Fibroblast of pulmonary artery (primary cell): ENCODE measurements at regions not wholly inside any gene's neighbourhood (a gene's known extent, or its start where the extent isn't known, plus 50 kb on each side); places are given as distances from the start of the nearest gene placed in this dataset.
A peak's percentile ranks its signal among the peaks of the same experiment; 100 is the strongest.
"Not testable (repeated sequence)": the region's sequence is repeated elsewhere in the genome, so short reads cannot be mapped to it uniquely, and the experiment has no call there.

Source experiments
- DNase-seq: peaks from one replicate; pipeline ENCODE4 v3.0.0-alpha.2; 2010; ENCODE audit warnings: low read depth
- H3K4me3 ChIP-seq: replicated peaks from 2 replicates; pipeline ENCODE4 v1.5.1; 2011; ENCODE audit warnings: low read depth, mild to moderate bottlenecking, control low read depth, low read length, moderate library complexity
- TF ChIP-seq, protein P1 (sequence below): IDR thresholded peaks from 2 replicates; pipeline ENCODE4 v1.5.1; 2011; ENCODE audit warnings: mild to moderate bottlenecking, control low read depth, low read length, inconsistent platforms; ENCODE audit errors: missing control alignments

DNA sequence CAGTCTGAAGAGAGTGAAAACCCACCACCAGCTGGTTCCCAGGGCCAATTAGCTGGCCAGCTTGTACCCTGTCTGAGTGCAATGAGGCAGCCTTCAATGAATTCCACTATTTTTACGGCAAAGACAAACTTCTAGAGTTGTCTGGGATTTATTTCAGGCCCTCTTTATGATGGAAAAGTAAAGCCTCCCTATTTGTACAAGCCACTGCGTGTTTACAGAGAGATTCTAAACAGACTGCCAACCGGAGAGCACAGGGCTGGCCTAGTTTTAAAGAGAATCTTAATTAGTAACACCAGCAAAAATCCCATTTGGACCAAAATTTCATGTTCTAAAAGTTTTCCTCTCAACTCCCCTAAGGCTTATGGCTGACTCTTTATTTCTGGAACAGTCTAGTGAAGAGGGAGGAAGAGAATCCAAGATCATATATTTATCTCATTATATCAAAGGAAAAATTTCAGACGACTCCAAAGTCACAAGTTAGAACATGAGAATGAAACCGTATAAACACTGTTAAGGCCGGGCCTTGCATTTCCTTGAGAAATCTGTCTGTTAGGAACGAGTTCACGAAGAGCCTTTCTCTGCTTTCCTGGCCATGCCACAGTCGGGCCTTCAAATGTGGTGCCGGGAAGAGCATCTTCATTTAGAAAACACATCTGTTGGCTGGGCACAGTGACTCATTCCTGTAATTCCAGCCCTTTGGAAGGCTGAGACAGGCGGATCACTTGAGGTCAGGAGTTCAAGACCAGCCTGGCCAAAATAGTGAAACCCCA lies 724.6 kb upstream of the NRP1 start:
- TF ChIP-seq, protein P1, sequence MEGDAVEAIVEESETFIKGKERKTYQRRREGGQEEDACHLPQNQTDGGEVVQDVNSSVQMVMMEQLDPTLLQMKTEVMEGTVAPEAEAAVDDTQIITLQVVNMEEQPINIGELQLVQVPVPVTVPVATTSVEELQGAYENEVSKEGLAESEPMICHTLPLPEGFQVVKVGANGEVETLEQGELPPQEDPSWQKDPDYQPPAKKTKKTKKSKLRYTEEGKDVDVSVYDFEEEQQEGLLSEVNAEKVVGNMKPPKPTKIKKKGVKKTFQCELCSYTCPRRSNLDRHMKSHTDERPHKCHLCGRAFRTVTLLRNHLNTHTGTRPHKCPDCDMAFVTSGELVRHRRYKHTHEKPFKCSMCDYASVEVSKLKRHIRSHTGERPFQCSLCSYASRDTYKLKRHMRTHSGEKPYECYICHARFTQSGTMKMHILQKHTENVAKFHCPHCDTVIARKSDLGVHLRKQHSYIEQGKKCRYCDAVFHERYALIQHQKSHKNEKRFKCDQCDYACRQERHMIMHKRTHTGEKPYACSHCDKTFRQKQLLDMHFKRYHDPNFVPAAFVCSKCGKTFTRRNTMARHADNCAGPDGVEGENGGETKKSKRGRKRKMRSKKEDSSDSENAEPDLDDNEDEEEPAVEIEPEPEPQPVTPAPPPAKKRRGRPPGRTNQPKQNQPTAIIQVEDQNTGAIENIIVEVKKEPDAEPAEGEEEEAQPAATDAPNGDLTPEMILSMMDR = no peak
- no peak for DNase-seq
- no peak overlapping the region for H3K4me3 ChIP-seq

GRCh38 chr10:34055410-34055985 lies 721.0 kb upstream of the NRP1 start:
- H3K4me3 ChIP-seq, DNase-seq: not testable (repeated sequence)

DNA sequence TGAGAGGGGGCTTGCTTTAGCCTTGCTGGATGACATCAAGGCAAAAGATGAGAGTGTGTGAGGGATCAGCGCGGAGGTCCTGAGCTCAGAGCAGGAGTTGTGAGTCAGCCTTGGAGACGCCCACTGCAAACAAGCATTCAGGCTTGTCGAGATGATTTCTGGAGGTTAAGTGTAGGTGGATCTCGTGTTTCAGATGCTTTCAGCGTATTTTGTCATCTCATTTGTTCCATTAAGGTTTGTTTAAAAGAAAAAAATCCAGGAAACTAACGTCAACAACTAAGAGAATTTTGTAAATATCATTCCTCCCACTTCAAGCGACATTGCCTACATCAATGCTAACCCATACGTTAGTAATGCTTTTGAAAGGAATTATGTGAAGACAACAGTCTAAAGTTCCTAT lies 715.4 kb upstream of the NRP1 start:
- TF ChIP-seq, protein P1 = no peak
- H3K4me3 ChIP-seq = no peak overlapping the region
- peak; percentile 51 for DNase-seq

- TF ChIP-seq, protein P1 = no peak
- DNase-seq = no peak
Observed at GRCh38 chr10:34049469-34049868, 715.0 kb upstream of the NRP1 start.

DNA sequence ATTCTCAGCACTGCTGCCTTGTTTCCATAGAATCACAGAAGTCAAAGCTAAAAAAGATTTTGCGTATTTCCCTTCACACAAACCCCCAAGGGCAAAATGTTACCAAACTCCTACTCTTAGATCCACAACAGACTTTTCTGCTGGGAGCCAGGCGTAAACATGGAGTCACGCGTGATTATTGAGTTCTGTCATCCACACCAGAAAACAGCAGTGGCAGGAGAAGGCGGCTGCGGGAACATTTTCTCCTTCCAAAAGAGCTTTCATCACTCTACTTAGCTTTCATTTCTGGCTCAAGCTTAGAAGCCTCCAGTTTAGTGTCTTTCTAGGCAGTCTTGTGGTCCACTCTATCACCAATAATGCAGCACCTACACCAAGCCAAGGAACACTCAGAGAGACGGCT lies 712.9 kb upstream of the NRP1 start:
- TF ChIP-seq, protein P1 = no peak
- H3K4me3 ChIP-seq = no peak overlapping the region
- no peak for DNase-seq

More at GRCh38 chr10:34049469-34049868, 715.0 kb upstream of the NRP1 start:
- no peak overlapping the region for H3K4me3 ChIP-seq

DNA sequence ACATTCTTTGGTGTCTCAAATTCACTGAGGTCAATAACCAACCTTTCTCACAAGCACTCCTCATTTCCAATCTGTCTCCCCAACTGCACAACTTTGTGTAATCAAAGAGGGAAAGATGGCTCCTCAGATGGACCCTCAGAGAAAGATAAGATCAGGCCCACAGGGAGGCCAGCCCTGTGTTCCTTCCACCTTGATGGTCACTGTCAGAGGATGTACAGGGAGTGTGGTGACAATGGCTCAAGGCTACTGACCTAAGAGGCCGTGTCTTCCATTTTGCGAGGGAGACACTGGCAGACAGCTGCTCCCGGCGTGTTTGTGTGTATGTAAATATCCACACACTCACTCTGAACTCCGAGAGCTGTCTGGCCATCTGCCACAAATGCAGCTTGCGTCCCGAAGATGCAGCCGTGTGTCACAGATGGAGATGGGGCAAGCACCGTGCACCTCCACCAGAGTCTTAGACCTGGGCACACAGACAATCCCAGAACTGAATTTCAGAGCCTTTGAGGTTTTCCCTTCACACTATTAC lies 712.1 kb upstream of the NRP1 start:
- H3K4me3 ChIP-seq = no peak overlapping the region
- no peak for DNase-seq
- TF ChIP-seq, protein P1 = no peak

GRCh38 chr10:34045571-34046190 lies 711.2 kb upstream of the NRP1 start:
- peak; percentile 10 for DNase-seq
- TF ChIP-seq, protein P1 = no peak

More at GRCh38 chr10:34045571-34046190, 711.2 kb upstream of the NRP1 start:
- H3K4me3 ChIP-seq = no peak overlapping the region
